HFFc6 (cell line): ENCODE measurements at regions not wholly inside any gene's neighbourhood (a gene's known extent, or its start where the extent isn't known, plus 50 kb on each side); places are given as distances from the start of the nearest gene placed in this dataset.

ENCODE experiments used
- DNase-seq: peaks from one replicate; pipeline ENCODE4 v3.0.0-alpha.2; 2018
- H3K27ac Mint-ChIP-seq: 2 replicates; pipeline ENCODE4 v1.8.0; 2020; ENCODE audit warnings: mild to moderate bottlenecking, mixed read lengths
- H3K27me3 Mint-ChIP-seq: 2 replicates; pipeline ENCODE4 v1.8.0; 2021; ENCODE audit warnings: mild to moderate bottlenecking, moderate library complexity, mixed read lengths; ENCODE audit not compliant: insufficient read depth
- H3K36me3 Mint-ChIP-seq: 2 replicates; pipeline ENCODE4 v1.8.0; 2021; ENCODE audit warnings: low read depth, mixed read lengths
- H3K4me1 Mint-ChIP-seq: 2 replicates; pipeline ENCODE4 v1.8.0; 2020; ENCODE audit warnings: low read depth, mixed read lengths
- H3K4me3 Mint-ChIP-seq: 2 replicates; pipeline ENCODE4 v1.8.0; 2020; ENCODE audit warnings: mild to moderate bottlenecking, moderate library complexity, mixed read lengths
- H3K9me3 Mint-ChIP-seq: 2 replicates; pipeline ENCODE4 v1.8.0; 2020; ENCODE audit warnings: mild to moderate bottlenecking, mixed read lengths
- CTCF ChIP-seq: fragments of 200-600 bp; sonication (generic); IDR thresholded peaks from 2 replicates; pipeline ENCODE4 v1.5.0; 2021; ENCODE audit warnings: antibody characterized with exemption, mild to moderate bottlenecking

GRCh38 chr1:232213928-232214327 is 416.0 kb downstream of the SIPA1L2 start:
- TF ChIP-seq CTCF, result no peak

GRCh38 chr1:232212253-232212652 is 417.7 kb downstream of the SIPA1L2 start:
- no peaks in the 10 kb centered on the region for H3K36me3 Mint-ChIP-seq
- no peak for DNase-seq
- H3K4me3 Mint-ChIP-seq, result no peak overlapping the region
- no peak overlapping the region for H3K27ac Mint-ChIP-seq
- H3K27me3 Mint-ChIP-seq, result no peaks in the 10 kb centered on the region
- peaks cover 26% of the 10 kb centered on the region for H3K9me3 Mint-ChIP-seq
- no peak for TF ChIP-seq CTCF
- no peaks in the 10 kb centered on the region for H3K4me1 Mint-ChIP-seq

More at GRCh38 chr1:232213928-232214327, 416.0 kb downstream of the SIPA1L2 start:
- Mint-ChIP-seq H3K4me1 (no peaks in the 10 kb centered on the region), H3K36me3 (no peaks in the 10 kb centered on the region; the same call in 1 of the 2 replicates), H3K4me3 (no peak overlapping the region), H3K27ac (no peak overlapping the region), H3K27me3 (no peaks in the 10 kb centered on the region), H3K9me3 (peaks cover 28% of the 10 kb centered on the region)
- no peak for DNase-seq

- DNase-seq, result no peak
- peaks cover 30% of the 10 kb centered on the region for H3K9me3 Mint-ChIP-seq
- TF ChIP-seq CTCF, result peak; percentile 33
- no peaks in the 10 kb centered on the region for H3K36me3 Mint-ChIP-seq
- H3K27ac Mint-ChIP-seq, result no peak overlapping the region
- no peaks in the 10 kb centered on the region for H3K4me1 Mint-ChIP-seq
- no peaks in the 10 kb centered on the region for H3K27me3 Mint-ChIP-seq
- H3K4me3 Mint-ChIP-seq, result no peak overlapping the region
These were observed 418.8 kb downstream of the SIPA1L2 start for GRCh38 chr1:232211149-232211548.

GRCh38 chr1:232209357-232209756 is 420.6 kb downstream of the SIPA1L2 start:
- no peak overlapping the region for H3K4me3 Mint-ChIP-seq
- H3K27me3 Mint-ChIP-seq, result no peaks in the 10 kb centered on the region
- DNase-seq, result no peak
- H3K36me3 Mint-ChIP-seq, result no peaks in the 10 kb centered on the region
- H3K4me1 Mint-ChIP-seq, result no peaks in the 10 kb centered on the region
- TF ChIP-seq CTCF, result no peak
- peaks cover 26% of the 10 kb centered on the region for H3K9me3 Mint-ChIP-seq
- no peak overlapping the region for H3K27ac Mint-ChIP-seq

- TF ChIP-seq CTCF, result no peak
- H3K27me3 Mint-ChIP-seq, result no peaks in the 10 kb centered on the region
These were observed 422.7 kb downstream of the SIPA1L2 start for GRCh38 chr1:232207073-232207866.

More at GRCh38 chr1:232207073-232207866, 422.7 kb downstream of the SIPA1L2 start:
- Mint-ChIP-seq H3K36me3 (no peaks in the 10 kb centered on the region), H3K4me3 (no peak overlapping the region), H3K4me1 (no peaks in the 10 kb centered on the region), H3K9me3 (peaks cover 30% of the 10 kb centered on the region), H3K27ac (no peak overlapping the region)
- no peak for DNase-seq
